Anterior cingulate cortex (tissue), 58 donors: ENCODE measurements at regions not wholly inside any gene's neighbourhood (a gene's known extent, or its start where the extent isn't known, plus 50 kb on each side); places are given as distances from the start of the nearest gene placed in this dataset.
"Not testable (repeated sequence)": the region's sequence is repeated elsewhere in the genome, so short reads cannot be mapped to it uniquely, and the experiment has no call there.

Source experiments
- DNase-seq, 58 donors: peaks; one replicate each; lab custom pipeline; 2025; lab: John Stamatoyannopoulos, UW

DNA sequence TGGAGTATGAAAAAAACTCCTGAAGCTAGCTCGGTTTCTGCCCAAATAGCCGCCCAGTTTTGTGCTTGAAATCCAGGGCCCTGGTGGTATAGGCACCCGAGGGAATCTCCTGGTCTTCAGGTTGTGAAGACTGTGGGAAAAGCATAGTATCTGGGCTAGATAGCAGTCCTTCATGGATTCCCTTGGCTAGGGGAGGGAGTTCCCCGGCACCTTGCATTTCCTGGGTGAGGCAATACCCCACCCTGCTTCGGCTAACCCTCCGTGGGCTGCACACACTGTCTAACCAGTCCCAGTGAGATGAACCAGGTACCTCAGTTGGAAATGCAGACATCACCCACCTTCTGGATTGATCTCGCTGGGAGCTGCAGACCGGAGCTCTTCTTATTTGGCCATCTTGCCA, 184.5 kb upstream of the SLC35B3 start:
- no peak for DNase-seq

DNA sequence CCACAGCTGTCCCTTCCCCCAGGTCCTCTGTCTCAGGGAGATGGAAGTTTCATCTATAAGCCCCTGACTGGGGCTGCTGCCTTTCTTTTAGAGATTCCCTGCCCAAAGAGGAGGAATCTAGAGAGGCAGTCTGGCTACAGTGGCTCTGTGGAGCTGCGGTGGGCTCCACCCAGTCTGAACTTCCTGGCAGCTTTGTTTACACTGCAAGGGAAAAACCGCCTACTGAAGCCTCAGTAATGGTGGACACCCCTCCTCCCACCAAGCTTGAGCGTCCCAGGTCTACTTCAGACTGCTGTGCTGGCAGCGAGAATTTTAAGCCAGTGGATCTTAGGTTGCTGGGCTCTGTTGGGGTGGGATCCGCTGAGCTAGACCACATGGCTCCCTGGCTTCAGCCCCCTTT, 184.1 kb upstream of the SLC35B3 start:
- not testable (repeated sequence) for DNase-seq

DNA sequence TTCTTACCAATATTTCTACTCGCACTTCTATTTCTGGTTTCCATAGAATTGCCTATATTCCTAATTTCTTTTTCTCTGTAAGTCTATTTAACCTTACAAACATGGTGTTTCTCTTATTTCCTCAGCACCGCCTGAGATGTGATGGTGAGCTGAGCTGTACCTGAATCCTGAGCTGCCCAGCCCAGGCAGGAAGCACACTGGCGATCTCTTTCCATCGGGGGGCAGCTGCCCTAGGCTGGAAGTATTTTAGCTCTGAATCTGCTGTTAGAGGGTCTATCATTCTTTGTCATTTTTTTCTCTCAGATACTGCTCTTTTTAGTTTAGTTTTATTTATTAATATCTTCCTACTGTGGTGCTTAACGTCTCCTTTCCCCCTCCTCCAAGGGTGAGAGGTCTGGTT, 173.4 kb upstream of the SLC35B3 start:
- no peak for DNase-seq

DNA sequence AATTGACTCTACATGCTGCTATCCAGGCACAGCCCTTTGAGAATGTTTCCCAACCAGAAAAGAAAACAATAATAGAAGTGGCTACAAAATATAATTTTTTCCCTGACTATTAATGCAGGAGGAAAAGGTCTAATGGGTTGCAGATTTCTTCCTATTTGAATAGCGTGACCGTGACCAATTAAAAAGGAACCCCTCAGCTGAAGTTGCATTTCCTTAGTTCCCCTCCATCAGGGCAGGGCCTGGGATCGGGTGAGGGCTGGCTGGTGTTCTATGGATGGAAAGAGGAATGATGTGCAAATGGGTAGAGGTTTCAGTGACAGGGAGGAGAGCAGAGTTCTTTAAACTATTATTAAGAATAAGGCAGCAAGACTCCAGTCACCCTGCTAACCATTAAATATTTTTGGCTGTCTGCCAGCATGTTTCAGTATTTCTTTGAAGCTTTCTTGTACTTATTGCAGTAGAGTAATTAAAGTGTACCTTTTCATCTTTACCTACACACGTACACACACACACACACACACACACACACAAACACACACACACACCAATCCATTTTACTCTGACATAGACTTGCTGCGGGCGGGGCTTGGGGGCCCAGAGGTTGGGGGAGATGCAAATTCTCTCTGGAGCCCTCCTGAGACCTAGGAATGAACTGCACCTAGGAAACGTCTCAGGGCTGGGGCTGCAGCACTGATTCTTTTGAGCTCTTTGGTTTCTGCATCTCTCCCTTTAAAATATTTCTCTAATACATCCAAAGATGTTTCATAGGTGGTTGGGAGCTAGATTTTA, 154.8 kb upstream of the SLC35B3 start:
- DNase-seq: no peak

DNA sequence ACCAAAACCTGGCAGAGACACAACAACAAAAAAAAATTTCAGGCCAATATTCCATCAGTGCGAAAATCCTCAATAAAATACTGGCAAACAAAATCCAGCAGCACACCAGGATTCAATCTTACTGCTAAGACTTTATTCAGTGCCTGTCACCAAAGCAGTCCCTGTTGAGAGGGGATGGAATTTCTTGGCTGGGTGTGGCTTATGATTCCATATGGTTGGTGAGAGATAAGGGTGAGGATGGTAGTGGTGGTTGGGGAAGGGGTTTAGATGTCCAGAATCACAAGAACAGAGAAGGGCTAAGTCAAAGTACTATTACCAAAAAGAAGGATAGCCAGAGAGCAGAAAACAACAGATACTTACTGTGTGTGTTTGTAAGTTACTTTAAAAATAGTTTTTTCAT, 152.8 kb upstream of the SLC35B3 start:
- no peak for DNase-seq

DNA sequence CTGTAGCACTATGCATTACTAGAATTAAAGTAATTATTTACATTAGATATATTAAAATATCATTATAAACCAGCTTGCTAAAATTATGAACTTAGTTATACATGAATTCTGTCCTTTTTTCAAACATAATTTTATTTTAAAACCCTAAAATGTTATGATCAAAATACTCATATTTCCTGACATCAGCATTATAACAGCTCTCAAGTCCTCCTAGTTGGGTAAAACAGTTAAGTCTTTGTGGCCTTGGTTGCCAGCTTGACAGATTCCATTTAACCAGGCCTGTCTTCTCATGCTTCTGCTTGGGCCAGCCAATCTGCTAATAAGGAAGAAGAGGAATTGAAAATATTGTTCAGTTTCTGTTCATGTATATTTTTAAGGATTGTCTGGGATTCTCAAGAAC, 147.9 kb upstream of the SLC35B3 start:
- no peak for DNase-seq

DNA sequence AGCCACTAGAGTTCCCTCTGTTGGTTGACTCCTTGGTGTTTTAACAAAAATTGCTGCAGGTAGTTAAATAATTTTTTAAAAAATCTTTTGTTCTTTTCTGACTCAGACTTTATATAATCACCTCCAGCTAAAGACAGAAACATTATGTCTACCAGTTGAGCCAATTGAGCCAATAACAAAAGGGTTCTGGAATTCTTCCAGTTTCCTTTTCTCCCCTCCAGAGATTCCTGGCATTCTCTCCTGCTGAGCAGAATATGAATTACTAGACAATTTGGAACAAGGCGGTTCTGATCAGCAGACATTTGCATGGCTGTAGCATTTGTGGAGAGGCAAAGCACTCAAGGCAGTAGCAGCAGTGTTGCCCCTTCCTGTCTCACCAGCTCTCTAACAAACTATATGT, 144.0 kb upstream of the SLC35B3 start:
- DNase-seq: no peak

DNA sequence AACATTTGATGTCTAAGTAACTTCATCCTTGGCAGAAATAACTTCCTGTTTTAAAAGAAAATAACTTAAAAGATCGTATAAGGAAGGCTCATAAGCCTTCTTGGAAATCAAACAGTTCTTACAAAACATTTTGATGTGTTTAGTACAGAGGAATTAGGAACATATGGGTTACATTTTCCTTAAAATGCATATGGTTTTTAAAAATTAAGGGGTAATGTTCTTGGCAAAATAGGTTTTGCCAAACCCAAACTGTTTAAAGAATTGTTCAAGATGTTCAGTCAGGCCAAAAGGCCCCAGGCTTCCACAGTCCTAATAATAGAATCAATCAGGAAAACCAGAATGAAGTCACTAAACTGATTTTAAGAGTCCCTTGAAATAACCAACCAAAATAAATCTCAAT, 142.7 kb upstream of the SLC35B3 start:
- no peak for DNase-seq

DNA sequence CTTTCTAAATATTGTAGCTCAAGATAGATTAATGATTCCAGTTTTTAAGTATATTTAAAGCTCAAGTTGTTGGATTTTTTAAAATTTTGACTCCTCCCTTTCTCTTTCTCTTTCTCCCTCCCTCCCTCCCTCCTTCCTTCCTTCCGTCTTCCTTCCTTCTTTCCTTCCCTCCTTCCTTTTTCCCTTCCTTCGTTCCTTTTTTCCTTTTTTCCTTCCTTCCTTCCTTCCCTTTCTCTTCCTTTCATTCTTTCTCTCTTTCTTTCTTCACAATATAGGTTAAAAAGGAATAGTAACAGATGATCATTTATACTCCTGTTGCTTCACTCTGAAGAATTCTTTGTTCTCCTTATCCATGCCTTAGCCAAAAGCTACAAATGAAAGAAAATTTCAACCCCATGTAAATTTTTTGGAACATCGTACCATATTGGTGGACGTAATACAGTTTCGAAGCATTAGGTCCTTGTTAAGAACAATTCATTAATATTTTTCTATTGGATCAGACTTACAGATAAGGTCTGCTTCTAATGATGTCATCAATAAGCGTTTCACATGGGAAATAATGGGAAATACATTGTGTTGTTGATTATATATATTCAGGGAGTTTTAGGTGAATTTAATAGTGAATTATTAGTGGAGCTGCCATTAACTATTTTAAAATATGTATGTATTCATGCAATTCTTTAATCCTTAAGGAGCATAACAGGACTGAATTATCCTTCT, 139.6 kb upstream of the SLC35B3 start:
- DNase-seq: no peak

DNA sequence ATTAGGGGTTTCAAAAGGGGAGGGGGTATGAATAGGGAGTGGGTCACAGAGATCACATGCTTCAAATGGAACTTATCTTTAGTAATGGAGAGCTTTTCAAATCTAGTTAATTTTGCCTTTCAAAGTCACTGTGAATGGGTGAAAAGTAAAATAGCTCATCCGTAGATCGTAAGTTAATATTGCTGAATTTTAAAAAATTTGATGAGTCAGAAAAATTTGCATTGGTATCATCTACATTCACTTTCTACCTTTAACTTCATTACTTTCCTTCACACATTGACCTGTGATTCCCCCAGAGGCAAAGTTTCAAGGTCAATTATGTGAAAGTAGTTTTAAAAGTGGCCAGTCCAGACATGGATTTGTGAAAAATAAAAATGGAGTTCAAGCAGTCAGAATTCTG, 139.0 kb upstream of the SLC35B3 start:
- no peak for DNase-seq

DNA sequence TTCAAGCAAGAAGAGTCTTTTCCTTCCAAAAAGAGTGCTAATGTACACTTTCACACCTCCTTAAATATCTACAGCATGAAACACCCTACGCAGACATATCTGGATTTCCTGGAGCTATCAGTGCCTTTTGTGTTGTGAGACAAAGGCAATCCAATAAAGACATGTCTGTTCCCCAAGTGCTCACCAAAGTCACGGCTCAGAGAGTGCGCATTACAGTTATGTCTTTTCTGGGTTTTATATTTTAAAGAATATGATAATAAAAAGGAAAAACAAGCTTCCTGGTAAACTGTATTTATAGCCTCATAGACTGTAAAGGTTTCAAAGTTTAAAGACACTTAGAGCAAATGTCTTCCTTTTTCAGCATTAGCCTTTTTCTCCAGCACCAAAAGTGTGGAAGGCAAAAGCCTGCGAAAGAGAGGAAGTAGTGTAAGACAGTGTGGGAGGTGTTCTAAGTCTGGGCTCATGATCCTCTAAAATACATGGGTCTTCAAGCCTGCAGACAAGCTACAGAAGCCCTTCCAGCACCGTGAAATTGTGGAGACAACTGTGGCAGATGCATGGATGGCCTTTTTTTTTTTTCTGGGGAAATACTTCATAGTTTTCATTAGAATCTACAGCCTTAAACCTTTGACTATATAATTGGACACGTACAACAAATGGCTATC, 135.0 kb upstream of the SLC35B3 start:
- peak in 5 of 58 donors; percentile 1 to 30 (median 12) for DNase-seq

DNA sequence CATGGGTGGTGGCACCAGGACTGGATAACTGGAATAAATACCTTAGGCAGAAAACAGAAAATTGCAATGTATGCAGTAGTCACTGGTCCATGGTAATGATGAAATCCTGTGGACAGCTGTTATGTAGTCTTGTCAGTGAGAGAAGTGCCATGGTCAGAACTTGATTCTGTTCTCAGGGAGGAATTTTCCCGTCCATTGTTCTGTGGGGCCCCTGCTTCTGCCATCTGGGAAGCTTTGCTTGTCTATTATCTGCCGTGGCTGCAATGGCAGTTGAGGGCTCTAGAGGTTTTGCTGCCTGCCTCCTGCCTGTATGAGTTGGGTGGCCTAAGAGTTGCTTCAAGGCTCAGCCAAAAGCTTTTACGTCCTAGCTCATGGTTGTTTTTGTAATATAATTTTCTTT, 126.8 kb upstream of the SLC35B3 start:
- no peak for DNase-seq

DNA sequence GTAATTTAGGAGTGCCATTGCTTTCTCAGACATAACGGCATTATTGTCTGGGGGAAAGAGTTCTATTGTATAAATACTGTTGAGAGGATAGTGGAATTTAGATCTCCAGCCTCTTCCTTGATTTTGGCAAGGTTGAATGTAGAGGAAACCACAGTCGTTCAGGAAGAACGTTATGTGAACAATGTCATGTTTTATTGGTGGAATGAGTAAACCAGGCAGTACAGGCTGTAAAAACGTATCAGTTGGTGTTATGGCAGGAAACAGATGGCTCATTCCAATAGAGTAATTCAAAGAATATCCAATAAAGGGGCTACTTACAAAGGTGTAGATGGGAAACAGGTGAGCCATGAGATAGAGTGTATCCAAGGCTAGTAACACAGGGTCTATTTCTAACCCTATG, 123.6 kb upstream of the SLC35B3 start:
- DNase-seq: no peak

DNA sequence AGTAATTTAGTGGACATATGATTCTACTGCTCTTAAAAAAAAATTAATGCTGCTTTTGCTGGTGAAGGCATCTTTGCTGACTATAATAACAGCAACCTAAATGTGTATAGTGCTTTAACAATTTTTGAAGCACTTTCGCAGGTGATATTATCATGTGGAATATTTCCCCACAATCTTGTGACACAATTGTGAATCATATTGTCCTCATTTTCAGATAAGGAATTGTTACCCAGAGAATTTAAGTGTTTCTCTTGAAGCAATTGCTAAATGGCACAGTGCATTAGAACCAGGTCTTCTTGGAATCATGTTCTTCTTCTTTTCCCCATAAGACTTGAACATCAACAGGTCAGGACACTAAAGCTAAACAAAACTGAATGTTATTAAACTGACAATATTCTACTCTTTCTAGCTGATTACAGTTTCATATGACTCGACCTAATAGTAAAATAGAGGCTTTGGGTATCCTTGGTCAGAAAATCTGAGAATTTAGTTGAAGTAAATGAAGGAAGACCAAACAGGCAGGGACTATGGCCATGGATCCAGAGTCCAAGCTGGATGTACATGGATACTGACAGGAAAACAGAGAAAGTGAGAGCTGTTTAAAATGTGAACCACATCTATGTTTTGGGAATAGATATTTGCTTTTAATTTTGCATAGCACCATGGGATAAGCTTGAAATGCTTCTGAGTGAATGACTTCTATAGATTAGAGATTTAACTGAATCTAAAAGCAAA, 121.8 kb upstream of the SLC35B3 start:
- DNase-seq: no peak

DNA sequence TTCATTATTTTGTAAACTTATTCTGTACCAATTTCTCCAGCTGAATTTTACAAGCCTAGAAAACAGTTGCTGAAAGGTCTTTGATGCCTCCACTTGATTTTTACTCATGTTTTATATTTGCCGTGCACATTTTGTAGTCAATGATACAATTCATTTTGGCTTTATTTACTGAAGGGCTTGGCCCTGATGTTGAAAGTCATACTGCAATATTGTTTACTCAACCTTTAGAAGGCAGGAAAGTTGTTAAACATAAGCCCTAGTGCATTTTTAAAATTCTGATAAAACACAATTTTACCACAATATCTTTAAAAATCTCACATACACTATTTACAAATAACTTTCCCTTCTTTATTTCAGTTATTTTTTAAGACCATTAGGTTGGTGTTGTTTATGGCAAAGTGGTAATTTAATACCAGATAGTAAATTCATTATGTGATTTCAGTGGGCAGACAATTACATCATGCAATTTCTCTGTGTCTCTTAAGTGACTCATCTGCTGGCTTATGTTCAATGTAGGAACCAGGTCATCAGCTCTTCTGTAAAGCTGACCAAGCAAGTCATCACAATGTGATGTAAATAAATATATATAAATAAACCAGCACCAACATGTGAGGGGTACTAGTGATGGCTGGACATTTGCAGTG, 121.1 kb upstream of the SLC35B3 start:
- DNase-seq: no peak

DNA sequence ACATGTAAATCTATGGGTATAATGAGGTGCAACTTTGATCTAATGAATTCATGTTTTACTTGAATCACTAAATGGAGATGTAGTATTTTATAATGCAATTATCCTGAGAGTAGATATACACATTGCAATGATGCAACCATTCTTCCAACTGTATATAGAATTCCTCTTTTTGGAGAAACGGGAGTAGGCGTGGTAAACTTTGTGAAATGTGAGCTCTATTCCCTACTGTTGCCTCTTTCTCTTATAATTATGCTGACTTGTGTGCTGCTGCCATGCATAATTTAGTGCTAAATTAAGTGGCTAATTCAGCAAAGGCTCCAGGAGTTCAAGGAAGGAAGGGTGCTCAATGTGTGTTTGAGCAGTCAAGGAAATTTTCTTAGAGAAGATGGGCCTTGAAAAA, 116.6 kb upstream of the SLC35B3 start:
- no peak for DNase-seq

DNA sequence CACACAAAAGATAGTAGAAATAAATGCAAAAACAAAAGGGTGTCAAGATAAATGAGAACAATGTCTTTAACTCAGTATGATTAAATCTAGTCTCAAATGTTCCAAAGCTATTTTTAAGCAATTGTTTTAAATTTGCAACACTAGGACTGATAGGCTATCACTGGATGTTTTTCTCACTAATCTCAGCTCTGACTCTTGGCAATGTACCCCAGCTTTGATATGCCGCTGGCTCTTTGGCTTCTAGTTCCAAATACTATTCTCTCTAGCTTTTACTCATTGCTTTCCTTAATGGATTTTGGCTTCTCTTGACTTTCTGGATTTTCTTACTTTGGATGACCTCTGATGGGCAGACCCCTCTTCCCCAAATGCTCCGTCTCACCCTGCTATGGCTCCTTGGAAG, 116.0 kb upstream of the SLC35B3 start:
- DNase-seq: no peak

DNA sequence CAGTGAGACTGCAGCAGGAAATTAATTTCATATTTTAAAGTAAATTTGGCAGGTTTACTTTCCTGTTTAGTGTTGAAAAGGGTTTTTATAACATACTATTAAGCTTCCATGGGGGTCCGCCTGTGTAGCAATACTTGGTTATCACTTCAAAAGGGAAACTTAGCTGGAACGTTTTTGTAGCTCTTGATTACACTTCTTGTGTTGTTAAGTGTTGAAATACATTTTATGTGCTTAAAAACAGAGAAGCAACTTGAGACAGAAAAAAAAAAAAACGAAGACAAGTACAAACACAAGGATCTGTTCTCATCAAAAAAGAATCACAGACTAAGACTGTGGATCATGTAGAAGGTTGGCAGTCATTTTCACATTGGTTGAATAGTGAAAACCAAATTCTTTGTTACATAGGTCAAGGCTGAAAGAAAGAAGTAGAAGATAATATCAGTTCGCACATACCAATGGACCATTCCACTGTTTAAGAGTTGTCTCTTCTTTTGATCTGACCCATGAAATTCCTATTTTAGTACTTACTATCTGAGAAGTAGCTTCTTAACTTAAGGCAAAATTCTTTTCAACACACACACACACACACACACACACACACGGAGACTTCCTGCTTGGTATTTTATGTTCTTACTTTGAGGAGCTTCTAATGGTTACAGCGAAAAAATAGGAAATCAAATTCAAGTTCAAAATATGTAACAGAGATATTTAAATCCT, 113.9 kb upstream of the SLC35B3 start:
- no peak for DNase-seq

DNA sequence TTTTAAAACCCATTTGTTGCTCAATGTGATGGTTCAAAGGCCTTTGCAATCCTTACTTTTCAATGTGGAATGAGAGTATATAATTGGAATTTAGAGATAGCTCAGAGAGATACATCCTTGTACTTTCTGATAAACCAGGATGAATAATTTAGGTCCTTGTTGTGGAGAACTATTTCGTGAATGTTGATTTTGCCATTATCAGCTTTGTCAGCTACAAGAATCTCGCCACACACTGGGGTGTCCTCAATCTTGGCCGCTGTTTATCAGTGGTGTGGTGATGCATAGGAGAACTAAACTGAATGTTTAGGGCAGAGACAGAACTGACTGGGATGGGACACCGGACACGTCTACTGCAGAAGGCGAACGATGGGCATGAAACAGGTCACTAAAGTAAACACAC, 111.2 kb upstream of the SLC35B3 start:
- no peak for DNase-seq

DNA sequence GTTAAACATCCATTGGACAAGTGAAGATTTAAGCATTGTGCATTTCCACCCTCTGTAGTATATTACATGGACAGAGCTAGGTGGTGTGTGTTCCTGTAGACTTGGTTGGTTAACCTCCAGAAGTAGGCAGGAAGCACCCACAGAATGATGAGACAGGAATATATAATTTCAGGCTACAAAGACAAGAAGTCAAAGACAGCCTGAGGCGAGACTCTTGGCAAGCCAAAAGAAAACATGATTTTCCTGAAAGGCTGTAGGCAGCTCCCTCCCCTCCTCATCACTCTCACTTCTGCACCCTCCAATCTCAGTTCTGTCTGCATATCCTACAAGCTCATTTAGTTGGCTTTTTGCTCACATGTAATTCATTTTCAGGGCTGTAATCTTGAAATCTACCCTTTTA, 110.0 kb upstream of the SLC35B3 start:
- DNase-seq: no peak
